Endodermal cell (in vitro differentiated cells): ENCODE measurements at regions not wholly inside any gene's neighbourhood (a gene's known extent, or its start where the extent isn't known, plus 50 kb on each side); places are given as distances from the start of the nearest gene placed in this dataset.

ENCODE experiments used
- DNase-seq: peaks from one replicate; pipeline ENCODE4 v3.0.0-alpha.2; 2017
- H3K27ac ChIP-seq: 2 replicates; pipeline ENCODE4 v1.5.1; 2013; ENCODE audit warnings: mild to moderate bottlenecking, low read depth, low read length, moderate library complexity
- H3K27me3 ChIP-seq: 2 replicates; pipeline ENCODE4 v1.6.1; 2013; ENCODE audit warnings: mild to moderate bottlenecking, low read length, moderate library complexity; ENCODE audit not compliant: insufficient read depth, control insufficient read depth, poor library complexity, severe bottlenecking
- H3K36me3 ChIP-seq: 2 replicates; pipeline ENCODE4 v1.7.0; 2013; ENCODE audit warnings: mild to moderate bottlenecking, low read length, moderate library complexity; ENCODE audit not compliant: control insufficient read depth, insufficient read depth
- H3K4me1 ChIP-seq: one replicate; pipeline ENCODE4 v1.7.0; 2013; ENCODE audit warnings: low read length; ENCODE audit not compliant: control insufficient read depth, insufficient read depth
- H3K4me3 ChIP-seq: 2 replicates; pipeline ENCODE4 v1.5.1; 2013; ENCODE audit warnings: mild to moderate bottlenecking, low read length, moderate library complexity
- H3K9ac ChIP-seq: 2 replicates; pipeline ENCODE4 v1.6.1; 2013; ENCODE audit warnings: mild to moderate bottlenecking, low read length, moderate library complexity; ENCODE audit not compliant: poor library complexity, severe bottlenecking; ENCODE audit errors: extremely low read depth
- H3K9me3 ChIP-seq: 2 replicates; pipeline ENCODE4 v1.6.1; 2013; ENCODE audit warnings: mild to moderate bottlenecking, low read length, moderate library complexity; ENCODE audit not compliant: control insufficient read depth
- H3K27ac Mint-ChIP-seq: 2 replicates; pipeline ENCODE4 v1.8.0; 2020; ENCODE audit warnings: mixed read lengths
- H3K27me3 Mint-ChIP-seq: 2 replicates; pipeline ENCODE4 v1.8.0; 2021; ENCODE audit warnings: mild to moderate bottlenecking, mixed read lengths; ENCODE audit not compliant: insufficient read depth
- H3K36me3 Mint-ChIP-seq: 2 replicates; pipeline ENCODE4 v1.8.0; 2020; ENCODE audit warnings: low read depth, mixed read lengths
- H3K4me1 Mint-ChIP-seq: 2 replicates; pipeline ENCODE4 v1.8.0; 2020; ENCODE audit warnings: mixed read lengths
- H3K4me3 Mint-ChIP-seq: 2 replicates; pipeline ENCODE4 v1.8.0; 2020; ENCODE audit warnings: mild to moderate bottlenecking, moderate library complexity, mixed read lengths
- H3K9me3 Mint-ChIP-seq: 2 replicates; pipeline ENCODE4 v1.8.0; 2020; ENCODE audit warnings: mild to moderate bottlenecking, mixed read lengths
- CTCF ChIP-seq: fragments of 200-600 bp; sonication (generic); conservative IDR thresholded peaks from 2 replicates; pipeline ENCODE4 v1.5.0; 2021; ENCODE audit warnings: antibody characterized with exemption, mild to moderate bottlenecking
- WGBS, 2 experiments: methylation state at CpG; one replicate each; pipeline versions ENCODE4 v1.1.5 to v1.1.7; 2013; ENCODE audit warnings: missing lambda C conversion rate in 2 of 2, mixed read lengths in 1 of 2; ENCODE audit not compliant: insufficient coverage in 1 of 2, insufficient read length in 1 of 2; 5-methylcytosine and 5-hydroxymethylcytosine counted together

- Mint-ChIP-seq H3K27me3 (peaks cover 6% of the 10 kb centered on the region), H3K4me3 (no peak overlapping the region), H3K9me3 (no peaks in the 10 kb centered on the region), H3K4me1 (no peaks in the 10 kb centered on the region), H3K27ac (no peak overlapping the region), H3K36me3 (no peaks in the 10 kb centered on the region)
- TF ChIP-seq CTCF, result no peak
- no peak overlapping the region for H3K9ac ChIP-seq
- DNase-seq, result no peak
- H3K27me3 ChIP-seq, result no peaks in the 10 kb centered on the region
- WGBS, 2 experiments, result 67 to 84% methylated on average over 2 to 12 of the region's 12 CpGs
- H3K4me3 ChIP-seq, result no peak overlapping the region
- H3K4me1 ChIP-seq, result no peaks in the 10 kb centered on the region
- no peaks in the 10 kb centered on the region for H3K9me3 ChIP-seq
- H3K27ac ChIP-seq, result no peak overlapping the region
- no peaks in the 10 kb centered on the region for H3K36me3 ChIP-seq
Observed at GRCh38 chr10:131609176-131609575, 291.6 kb upstream of the PPP2R2D start.

GRCh38 chr10:131615150-131615549, 285.7 kb upstream of the PPP2R2D start:
- no peaks in the 10 kb centered on the region for H3K9me3 ChIP-seq
- no peak overlapping the region for H3K9ac ChIP-seq
- no peaks in the 10 kb centered on the region for H3K27me3 ChIP-seq
- TF ChIP-seq CTCF, result no peak
- H3K9me3 Mint-ChIP-seq, result no peaks in the 10 kb centered on the region
- H3K4me1 ChIP-seq, result no peaks in the 10 kb centered on the region
- H3K4me3 ChIP-seq, result no peak overlapping the region
- no peaks in the 10 kb centered on the region for H3K36me3 Mint-ChIP-seq
- WGBS, 2 experiments, result 77 to 90% methylated on average over 2 of the region's 2 CpGs
- H3K27ac ChIP-seq, result no peak overlapping the region
- no peaks in the 10 kb centered on the region for H3K4me1 Mint-ChIP-seq
- H3K36me3 ChIP-seq, result no peaks in the 10 kb centered on the region
- peaks cover 6% of the 10 kb centered on the region for H3K27me3 Mint-ChIP-seq
- no peak for DNase-seq
- no peak overlapping the region for H3K27ac Mint-ChIP-seq
- no peak overlapping the region for H3K4me3 Mint-ChIP-seq

DNA sequence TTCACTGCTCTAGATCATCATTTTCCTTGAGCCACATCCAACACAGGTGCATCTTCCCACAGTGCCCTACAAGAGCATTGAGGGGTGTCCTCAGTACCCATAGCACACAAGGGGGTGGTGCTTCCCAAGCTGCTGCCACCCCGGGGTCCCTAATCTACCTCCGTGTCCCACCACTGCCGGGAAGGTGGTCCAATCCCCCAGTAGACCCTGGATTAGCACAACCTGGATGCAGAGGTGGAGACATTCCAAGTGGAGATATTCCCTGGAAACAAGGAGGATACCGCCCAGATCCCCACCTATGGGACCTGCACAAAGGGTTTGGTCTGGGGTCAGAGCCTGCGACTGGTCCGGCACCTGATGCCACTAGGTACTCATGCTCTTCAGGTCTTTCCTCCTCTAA, 284.8 kb upstream of the PPP2R2D start:
- DNase-seq, result no peak
- H3K36me3 ChIP-seq, result no peaks in the 10 kb centered on the region
- H3K27me3 ChIP-seq, result no peaks in the 10 kb centered on the region
- no peak overlapping the region for H3K27ac ChIP-seq
- Mint-ChIP-seq H3K36me3 (no peaks in the 10 kb centered on the region), H3K27me3 (peaks cover 6% of the 10 kb centered on the region), H3K4me3 (no peak overlapping the region), H3K27ac (no peak overlapping the region), H3K4me1 (no peaks in the 10 kb centered on the region), H3K9me3 (no peaks in the 10 kb centered on the region)
- H3K4me3 ChIP-seq, result no peak overlapping the region
- no peaks in the 10 kb centered on the region for H3K4me1 ChIP-seq
- H3K9me3 ChIP-seq, result no peaks in the 10 kb centered on the region
- TF ChIP-seq CTCF, result no peak
- WGBS, 2 experiments, result 89 to 96% methylated on average over 3 to 6 of the region's 6 CpGs
- H3K9ac ChIP-seq, result no peak overlapping the region
